ENCODE measurements at regions not wholly inside any gene's neighbourhood (a gene's known extent, or its start where the extent isn't known, plus 50 kb on each side); places are given as distances from the start of the nearest gene placed in this dataset.
A peak's percentile ranks its signal among the peaks of the same experiment; 100 is the strongest.
"Not testable (repeated sequence)": the region's sequence is repeated elsewhere in the genome, so short reads cannot be mapped to it uniquely, and the experiment has no call there.

DNA sequence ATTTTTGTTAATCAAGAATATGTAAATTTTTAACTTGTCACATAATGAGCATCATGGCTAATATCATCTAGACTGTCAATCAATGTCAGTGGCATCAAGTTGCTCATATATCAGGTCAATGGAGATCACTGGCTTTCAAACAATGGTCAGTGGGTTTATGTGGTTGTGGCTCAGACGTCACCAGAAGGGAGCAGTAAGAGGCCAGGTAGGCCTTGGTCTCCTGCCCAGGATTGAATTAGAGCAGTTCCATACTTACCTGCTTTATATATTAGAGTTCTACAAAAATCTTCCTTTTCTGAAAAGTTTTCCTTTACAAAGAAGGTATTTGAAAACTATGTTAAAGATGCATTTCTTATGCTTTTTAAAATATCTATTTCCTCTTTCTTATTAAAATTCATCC is 206.3 kb upstream of the B3GALT2 start:
- H3K4me3 ChIP-seq, result no peak overlapping the region
- DNase-seq, result no peak

DNA sequence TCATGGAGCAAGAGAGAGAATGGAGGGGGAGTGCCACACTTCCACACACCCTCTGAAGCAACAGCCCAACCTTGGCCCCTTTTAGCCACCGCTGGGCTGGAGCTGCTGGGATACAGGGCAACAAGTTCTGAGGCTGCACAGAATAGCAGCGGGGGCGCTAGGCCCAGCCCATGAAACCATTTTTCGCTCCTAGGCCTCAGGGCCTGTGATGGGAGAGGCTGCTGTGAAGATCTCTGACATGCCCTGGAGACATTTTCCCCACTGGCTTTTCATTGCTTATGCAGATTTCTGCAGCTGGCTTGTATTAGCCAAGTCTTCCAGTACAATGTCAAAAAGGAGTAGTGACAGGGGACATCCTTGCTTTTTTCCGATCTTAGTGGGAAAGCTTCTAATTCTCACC is 202.3 kb upstream of the B3GALT2 start:
- intact Hi-C loops (cut with DNase I), result no loop called here
- Histone ChIP-seq H3K27ac (no peak overlapping the region), H3K36me3 (no peaks in the 10 kb centered on the region), H3K27me3 (no peaks in the 10 kb centered on the region), H3K4me3 (no peak overlapping the region), H3K9me3 (no peaks in the 10 kb centered on the region), H3K4me1 (no peaks in the 10 kb centered on the region)
- DNase-seq (peak in 1 of 4 donors; percentile 45), ATAC-seq (no peak)
- TF ChIP-seq, protein P1, sequence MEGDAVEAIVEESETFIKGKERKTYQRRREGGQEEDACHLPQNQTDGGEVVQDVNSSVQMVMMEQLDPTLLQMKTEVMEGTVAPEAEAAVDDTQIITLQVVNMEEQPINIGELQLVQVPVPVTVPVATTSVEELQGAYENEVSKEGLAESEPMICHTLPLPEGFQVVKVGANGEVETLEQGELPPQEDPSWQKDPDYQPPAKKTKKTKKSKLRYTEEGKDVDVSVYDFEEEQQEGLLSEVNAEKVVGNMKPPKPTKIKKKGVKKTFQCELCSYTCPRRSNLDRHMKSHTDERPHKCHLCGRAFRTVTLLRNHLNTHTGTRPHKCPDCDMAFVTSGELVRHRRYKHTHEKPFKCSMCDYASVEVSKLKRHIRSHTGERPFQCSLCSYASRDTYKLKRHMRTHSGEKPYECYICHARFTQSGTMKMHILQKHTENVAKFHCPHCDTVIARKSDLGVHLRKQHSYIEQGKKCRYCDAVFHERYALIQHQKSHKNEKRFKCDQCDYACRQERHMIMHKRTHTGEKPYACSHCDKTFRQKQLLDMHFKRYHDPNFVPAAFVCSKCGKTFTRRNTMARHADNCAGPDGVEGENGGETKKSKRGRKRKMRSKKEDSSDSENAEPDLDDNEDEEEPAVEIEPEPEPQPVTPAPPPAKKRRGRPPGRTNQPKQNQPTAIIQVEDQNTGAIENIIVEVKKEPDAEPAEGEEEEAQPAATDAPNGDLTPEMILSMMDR (IDR thresholded peaks at IDR 0.05), result no peak

More for the DNA sequence above, 206.3 kb upstream of the B3GALT2 start:
- TF ChIP-seq, protein P1 (IDR thresholded peaks at IDR 0.05), result no peak
- Histone ChIP-seq H3K27ac (no peak overlapping the region), H3K27me3 (no peaks in the 10 kb centered on the region), H3K36me3 (no peaks in the 10 kb centered on the region), H3K9me3 (no peaks in the 10 kb centered on the region), H3K4me1 (no peaks in the 10 kb centered on the region)
- intact Hi-C loops (cut with DNase I), result no loop called here
- ATAC-seq, result no peak

- no peaks in the 10 kb centered on the region for H3K4me1 ChIP-seq
- ATAC-seq, result no peak
- H3K27me3 ChIP-seq, result no peaks in the 10 kb centered on the region
- DNase-seq, result no peak
- H3K9me3 ChIP-seq, result no peaks in the 10 kb centered on the region
- TF ChIP-seq, protein P1 (IDR thresholded peaks at IDR 0.05), result no peak
- intact Hi-C loops (cut with DNase I), result no loop called here
- no peak overlapping the region for H3K27ac ChIP-seq
- no peak overlapping the region for H3K4me3 ChIP-seq
- no peaks in the 10 kb centered on the region for H3K36me3 ChIP-seq
Measured at GRCh38 chr1:193388165-193388564, 201.8 kb upstream of the B3GALT2 start.

DNA sequence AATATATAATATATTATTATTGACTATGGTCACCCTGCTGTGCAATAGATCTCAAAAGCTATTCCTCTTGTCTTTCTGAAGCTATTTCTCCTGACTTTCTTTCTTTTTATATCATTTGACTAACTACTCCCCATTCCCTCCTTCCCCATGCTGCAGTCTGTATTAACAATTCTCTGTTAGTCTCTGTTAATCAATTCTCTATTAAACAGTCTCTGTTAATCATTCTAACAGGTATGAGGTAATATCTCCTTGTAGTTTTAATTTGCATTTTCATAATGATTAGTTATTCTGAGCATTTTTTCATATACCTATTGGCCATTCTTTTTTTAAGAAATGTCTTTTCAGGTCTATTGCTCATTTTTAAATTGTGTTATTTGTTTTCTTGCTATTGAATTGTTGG is 201.0 kb upstream of the B3GALT2 start:
- intact Hi-C loops (cut with DNase I), result no loop called here
- no peak overlapping the region for H3K27ac ChIP-seq
- H3K36me3 ChIP-seq, result no peaks in the 10 kb centered on the region
- TF ChIP-seq, protein P1 (IDR thresholded peaks at IDR 0.05), result no peak
- DNase-seq (no peak), ATAC-seq (no peak)
- H3K9me3 ChIP-seq, result no peaks in the 10 kb centered on the region
- H3K4me3 ChIP-seq, result no peak overlapping the region
- no peaks in the 10 kb centered on the region for H3K4me1 ChIP-seq
- H3K27me3 ChIP-seq, result no peaks in the 10 kb centered on the region

- H3K4me1 ChIP-seq; H3K27ac ChIP-seq; H3K4me3 ChIP-seq; H3K9me3 ChIP-seq; H3K36me3 ChIP-seq; H3K27me3 ChIP-seq; intact Hi-C loops (cut with DNase I); ATAC-seq; DNase-seq: not testable (repeated sequence)
Measured at GRCh38 chr1:193378451-193378850, 192.0 kb upstream of the B3GALT2 start.

- Histone ChIP-seq H3K9me3 (no peaks in the 10 kb centered on the region), H3K4me1 (no peaks in the 10 kb centered on the region), H3K36me3 (no peaks in the 10 kb centered on the region), H3K27ac (no peak overlapping the region), H3K27me3 (no peaks in the 10 kb centered on the region), H3K4me3 (no peak overlapping the region)
- intact Hi-C loops (cut with DNase I), result no loop called here
- TF ChIP-seq, protein P1 (IDR thresholded peaks at IDR 0.05), result no peak
- ATAC-seq (no peak), DNase-seq (no peak)
Measured at GRCh38 chr1:193377472-193377871, 191.1 kb upstream of the B3GALT2 start.

Data from left lung (tissue), 4 donors.